Epithelial cell of proximal tubule (primary cell): ENCODE measurements at regions not wholly inside any gene's neighbourhood (a gene's known extent, or its start where the extent isn't known, plus 50 kb on each side); places are given as distances from the start of the nearest gene placed in this dataset.

Experiments used
- DNase-seq: peaks from one replicate; pipeline ENCODE4 v3.0.0-alpha.2; 2011; ENCODE audit warnings: low read depth
- H3K4me3 ChIP-seq: 2 replicates; pipeline ENCODE4 v1.5.1; 2011; ENCODE audit warnings: low read depth, mild to moderate bottlenecking, low read length
- CTCF ChIP-seq: conservative IDR thresholded peaks from 2 replicates; pipeline ENCODE4 v1.5.1; 2012; ENCODE audit warnings: low read depth, mild to moderate bottlenecking, low read length

GRCh38 chr13:29978211-29978610, 127.8 kb upstream of the UBL3 start:
- DNase-seq, result no peak
- no peak overlapping the region for H3K4me3 ChIP-seq
- no peak for TF ChIP-seq CTCF

- H3K4me3 ChIP-seq, result no peak overlapping the region
- DNase-seq, result no peak
- TF ChIP-seq CTCF, result no peak
Observed at GRCh38 chr13:29977476-29978120, 127.2 kb upstream of the UBL3 start.

- no peak overlapping the region for H3K4me3 ChIP-seq
- TF ChIP-seq CTCF, result no peak
- no peak for DNase-seq
Observed at GRCh38 chr13:29976535-29976934, 126.1 kb upstream of the UBL3 start.

GRCh38 chr13:29975283-29975682, 124.9 kb upstream of the UBL3 start:
- no peak for DNase-seq
- no peak overlapping the region for H3K4me3 ChIP-seq
- TF ChIP-seq CTCF, result no peak

- no peak for DNase-seq
- no peak overlapping the region for H3K4me3 ChIP-seq
- TF ChIP-seq CTCF, result no peak
Observed at GRCh38 chr13:29969286-29969685, 118.9 kb upstream of the UBL3 start.

GRCh38 chr13:29964181-29964845, 113.9 kb upstream of the UBL3 start:
- no peak overlapping the region for H3K4me3 ChIP-seq
- TF ChIP-seq CTCF, result no peak
- no peak for DNase-seq

- TF ChIP-seq CTCF, result no peak
- DNase-seq, result no peak
- H3K4me3 ChIP-seq, result no peak overlapping the region
Observed at GRCh38 chr13:29963089-29963488, 112.7 kb upstream of the UBL3 start.
